ENCODE measurements at regions not wholly inside any gene's neighbourhood (a gene's known extent, or its start where the extent isn't known, plus 50 kb on each side); places are given as distances from the start of the nearest gene placed in this dataset.
A peak's percentile ranks its signal among the peaks of the same experiment; 100 is the strongest.

DNA sequence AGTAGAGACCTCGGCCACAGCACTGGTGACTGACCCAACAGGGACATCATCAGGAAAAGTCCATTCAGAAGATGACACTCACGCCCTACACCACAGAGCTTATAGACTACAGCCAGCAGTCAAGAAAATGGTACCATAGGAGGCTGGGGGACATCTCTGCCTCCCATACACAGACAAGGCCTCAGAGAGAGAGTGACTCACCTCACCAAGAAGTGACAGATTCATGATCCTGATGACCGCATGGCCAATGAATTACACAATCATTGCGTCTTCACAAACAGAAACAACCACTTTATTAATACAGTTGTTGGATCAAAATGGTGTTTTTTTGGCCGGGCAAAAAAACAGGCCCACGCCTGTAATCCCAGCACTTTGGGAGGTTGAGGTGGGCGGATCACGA, 260.8 kb upstream of the TSHZ3 start:
- no peak for DNase-seq

DNA sequence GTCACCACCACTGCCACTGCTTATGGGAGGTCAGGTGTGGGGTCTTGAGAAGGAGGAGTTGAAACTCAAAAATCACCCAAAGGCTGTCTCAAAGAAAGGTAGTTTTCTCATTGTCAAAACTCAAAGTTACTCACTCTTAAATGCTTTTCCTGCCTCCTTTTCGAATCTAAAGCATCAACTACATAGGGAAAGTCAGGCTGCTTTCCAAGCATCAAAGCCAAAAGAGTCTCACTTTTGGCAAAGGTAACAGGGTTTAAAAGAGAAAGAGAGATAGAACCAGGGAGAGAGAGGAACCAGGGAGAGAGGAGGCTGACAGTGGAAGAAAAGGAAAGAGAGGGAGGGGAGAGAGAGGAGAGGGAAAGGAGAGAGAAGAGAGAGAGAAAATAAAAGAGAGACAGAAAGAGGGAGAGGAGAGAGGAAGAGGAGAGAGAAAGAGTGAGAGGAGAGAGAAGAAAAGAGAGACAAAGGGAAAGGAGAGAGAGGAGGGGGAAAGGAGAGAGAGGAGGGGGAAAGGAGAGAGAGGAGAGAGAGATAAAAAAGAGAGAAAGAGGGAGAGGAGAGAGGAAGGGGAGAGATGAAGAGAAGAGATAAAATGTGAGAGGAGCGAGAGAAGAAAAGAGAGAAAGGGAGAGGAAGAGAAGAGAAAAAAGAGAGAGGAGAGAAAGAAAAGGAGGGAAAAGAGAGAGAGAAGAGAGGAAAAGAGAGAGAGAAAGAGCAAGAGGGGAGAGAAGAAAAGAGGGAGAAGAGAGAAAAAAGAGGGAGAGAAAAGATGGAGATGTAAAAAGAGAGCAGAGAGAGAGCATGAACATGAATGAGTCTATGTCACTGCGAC, 262.0 kb upstream of the TSHZ3 start:
- peak; percentile 29 for DNase-seq

DNA sequence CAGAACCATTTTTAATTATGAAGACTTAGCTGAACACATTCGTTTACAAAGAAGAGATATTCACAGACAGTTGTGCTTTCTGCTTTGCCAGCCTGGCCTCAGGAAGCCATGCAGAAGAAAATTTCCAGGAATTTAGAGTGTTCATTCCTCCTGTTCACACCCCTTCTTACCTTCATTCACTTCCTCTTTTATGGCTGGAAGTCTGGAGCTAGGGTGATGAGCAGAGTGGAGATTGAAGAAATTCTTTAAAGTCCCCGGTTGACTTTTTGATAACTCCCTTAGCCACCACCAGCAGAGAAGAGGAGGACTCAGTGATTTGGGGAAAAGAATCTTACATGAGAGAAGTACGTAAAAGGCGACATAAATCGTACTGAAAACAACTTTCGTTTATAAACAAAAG, 263.6 kb upstream of the TSHZ3 start:
- no peak for DNase-seq

DNA sequence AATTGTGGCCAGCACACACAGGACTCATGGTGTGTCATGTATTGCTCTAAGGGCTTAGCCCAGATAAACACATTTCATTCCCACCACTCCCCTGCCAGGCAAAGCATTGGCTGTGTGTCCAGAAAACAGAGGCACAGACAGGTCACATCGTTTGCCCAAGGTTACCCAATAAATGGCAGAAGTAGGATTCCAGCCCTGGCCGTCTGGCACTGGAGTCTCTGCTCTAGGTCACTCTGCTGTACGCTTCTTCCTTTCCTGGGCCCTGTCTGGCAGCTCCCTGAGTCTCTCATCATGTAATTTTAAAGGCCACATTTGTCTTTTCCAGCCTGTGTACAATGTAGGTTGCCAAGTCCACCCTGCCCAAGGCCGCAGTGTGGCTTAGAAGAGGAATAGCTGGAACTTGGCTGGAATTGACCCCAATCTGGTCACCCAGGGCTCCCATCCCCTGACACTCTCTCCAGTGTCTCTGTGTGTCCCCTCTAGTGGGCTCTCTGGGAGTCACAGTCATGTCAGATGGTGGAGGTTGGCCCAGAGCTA, 264.5 kb upstream of the TSHZ3 start:
- no peak for DNase-seq

DNA sequence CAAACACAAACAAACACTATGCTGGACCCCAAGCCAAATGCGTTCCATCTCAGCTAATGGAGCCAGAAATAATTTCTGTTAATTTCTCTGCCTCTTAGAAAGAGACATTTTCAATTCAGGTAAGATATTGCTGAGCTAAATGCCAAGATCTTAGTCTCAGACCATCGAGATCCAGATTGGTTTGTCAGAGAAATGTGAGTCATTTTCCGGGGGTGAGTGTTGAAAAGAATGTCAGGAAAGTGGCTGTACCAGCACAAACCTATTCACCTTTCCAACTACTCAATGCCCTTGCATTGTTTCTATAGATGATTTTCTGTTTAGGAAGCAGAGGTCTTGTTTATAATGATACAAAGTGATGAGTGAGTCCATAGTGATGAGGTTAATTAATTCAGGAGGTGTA, 266.8 kb upstream of the TSHZ3 start:
- no peak for DNase-seq

DNA sequence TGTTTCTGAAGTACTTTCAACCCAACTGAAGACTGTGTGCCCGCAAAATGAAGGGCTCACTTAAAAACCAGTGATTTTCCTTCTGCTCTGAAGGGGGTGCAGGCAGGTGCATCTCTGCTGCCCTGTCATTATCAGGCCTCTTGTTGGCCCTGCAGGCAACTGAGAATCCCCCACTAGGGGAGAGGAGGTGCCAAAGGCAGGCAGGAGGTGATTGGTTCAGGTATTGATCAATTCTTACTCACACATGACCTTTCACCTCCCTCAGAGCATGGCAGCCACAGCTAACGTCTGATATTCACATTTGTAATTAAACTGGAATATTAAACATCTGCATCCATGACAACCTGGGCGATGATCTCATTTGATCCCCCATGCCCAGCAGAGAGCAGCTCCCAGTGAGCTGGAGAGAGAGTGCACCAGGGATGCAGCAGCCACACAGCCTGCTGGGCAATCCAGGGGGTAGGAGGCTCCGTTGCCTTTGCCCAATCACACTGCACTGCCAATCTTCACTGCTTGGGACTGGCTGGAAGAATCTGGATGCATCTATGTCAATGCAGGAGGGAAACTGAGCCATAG, 267.9 kb upstream of the TSHZ3 start:
- DNase-seq: no peak

DNA sequence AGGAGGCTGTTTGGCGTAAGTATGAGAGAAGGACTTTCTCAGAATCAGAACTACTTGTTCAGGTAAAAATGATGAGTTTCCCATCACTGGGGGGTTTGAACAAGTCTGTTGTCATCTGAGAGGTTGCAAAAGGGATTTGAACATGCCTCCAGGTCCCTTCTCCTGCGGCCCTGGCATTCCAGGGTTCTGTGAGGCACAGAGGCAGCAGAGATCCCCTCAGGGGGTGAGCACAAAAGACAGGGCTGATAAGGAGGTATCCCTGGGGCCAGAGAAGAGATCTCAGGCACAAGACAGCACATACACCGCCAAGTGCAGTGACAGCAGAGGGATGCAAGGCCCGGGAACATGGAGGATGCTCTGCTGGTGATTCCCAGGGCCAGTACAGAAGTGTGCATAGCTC, 275.8 kb upstream of the TSHZ3 start:
- no peak for DNase-seq

DNA sequence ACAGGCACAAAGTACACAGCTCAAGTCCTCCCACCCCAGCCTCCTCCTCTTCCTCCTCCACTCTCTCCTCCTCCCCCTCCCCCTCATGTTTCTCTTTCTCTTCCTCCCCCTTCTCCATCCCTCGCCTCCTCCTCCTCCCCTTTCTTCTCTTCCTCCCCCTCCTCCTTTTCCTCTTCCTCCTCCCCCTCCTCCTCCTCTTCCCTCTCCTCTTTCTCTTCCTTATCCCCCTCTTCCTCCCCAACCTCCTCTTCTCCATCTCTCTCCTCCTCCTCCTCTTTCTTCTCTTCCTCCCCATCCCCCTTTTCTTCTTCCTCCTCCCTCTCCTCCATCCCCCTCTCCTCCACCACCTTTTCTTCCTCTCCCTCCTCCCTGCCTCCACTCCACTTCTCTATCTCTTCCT, 276.3 kb upstream of the TSHZ3 start:
- DNase-seq: no peak

DNA sequence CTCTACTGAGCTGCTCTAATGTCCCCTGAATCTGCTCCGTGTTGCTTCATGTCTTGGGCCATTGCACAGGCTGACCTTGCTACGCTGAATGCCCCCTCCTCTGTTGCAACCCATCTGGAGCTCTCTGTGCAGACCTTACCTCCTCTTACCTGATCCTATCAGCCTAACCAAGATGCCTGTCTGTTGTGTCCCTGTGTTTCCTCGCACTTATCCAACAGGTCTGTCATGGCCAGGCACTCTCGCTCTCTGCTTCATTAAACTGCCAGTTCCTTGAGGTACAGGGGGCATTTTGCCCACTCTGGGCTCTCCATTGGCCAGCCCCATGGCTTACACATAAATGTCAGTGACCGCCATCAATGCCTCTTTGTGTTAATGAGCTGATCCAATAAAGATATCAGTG, 277.7 kb upstream of the TSHZ3 start:
- no peak for DNase-seq

DNA sequence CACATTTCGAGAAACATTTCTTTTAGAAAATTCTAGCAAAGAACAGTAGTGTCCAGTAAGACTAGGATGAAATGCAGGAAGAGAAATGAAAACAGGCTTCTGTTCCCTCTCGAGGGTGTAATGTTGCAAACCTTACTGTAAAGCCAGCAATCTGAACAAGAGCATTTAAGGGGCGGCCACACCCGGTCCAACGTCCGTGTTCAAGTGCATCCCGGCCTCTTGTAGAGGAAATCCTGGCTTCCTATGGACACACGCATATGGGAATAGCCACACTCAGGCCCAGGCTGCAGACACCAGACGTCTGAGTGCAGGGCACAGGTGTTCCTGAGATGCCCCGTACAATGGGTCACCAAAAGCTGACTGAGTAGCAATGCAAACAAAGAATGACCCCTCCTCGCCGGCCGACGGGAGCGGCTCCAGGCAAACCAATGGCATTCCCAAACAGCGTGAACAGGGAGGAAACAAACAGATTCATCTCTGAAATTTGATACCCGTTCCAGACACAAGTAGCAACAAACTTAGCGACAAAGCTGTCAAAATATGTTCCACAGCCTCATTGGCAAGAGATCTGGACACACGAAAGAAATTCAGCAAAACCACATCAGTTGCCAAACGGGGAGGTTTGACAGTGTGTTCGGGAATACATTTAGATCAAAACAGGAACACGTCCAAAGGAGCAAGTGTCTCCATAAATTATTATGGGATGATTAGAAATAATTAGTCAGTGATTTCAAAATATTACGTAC, 278.6 kb upstream of the TSHZ3 start:
- no peak for DNase-seq

DNA sequence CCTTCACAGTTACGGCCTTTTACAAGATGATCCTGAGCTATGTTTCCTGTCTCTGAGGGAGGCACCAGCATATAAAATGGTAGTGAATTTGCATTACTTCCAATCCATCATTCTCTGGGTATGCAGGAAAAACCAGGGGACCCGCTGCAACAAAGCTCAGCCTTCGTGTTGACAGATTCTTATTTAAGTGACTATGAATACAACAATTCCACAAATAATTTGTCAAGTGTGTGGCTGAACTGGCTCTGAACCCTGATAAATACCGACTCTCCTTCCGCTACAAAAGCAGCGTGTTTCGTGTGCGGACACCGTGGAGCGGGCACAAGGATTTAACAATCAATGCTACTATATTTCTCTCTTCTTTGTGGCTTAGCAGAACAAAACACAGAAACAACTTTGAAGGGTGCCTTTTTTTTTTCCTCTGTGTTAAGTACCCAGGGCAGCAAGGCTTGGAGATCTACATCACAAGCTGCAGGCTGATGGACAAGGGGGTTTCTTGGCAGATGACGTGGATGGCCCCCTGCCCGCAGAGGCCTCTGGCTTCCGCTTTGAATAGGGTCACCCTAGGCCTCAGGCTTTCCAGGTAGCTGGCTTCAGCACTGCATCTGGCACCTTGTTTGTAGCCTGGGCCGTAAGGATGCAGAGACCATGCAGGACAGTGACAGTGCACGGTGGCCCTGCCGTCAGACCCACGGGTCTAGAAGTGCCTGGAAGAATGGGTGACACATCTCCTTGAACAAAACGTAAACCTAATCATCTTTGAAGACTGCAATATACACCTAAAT, 280.5 kb upstream of the TSHZ3 start:
- no peak for DNase-seq

DNA sequence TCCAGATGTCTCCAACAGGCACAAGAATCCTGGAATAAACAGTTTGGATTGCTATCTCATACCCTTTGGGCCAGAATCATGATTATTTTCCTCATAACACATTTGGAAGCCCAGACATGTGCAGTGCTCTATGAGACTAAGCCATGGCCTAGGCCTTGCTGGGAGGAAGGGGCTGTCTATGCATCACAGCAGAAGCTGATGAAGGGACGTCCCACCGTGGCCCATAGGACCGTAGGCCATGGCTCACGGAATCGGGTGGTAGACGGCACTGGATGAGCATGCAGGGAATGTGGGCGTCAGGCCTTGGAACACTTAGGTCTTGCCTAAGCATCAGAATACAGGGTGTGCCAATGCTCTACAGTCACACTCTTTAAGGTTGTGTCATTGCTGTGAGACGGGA, 283.8 kb upstream of the TSHZ3 start:
- no peak for DNase-seq

DNA sequence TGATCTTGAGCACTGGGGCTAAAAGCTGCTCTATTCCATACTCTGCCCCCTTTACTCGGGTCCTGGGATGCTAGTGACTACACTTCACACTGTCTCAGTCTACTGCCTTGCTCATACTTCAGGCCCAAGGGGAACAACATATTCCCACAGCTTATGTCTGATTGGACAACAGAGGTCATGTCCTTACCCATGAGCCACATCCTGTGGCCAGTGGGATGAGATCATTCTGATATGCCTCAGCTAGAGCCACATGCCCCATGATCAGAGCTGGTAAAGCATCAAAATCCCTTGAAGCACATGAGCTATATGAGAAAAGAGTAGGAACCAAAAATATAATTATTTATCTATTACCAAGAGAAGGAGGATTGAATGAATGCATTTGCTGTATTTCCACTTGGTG, 290.1 kb upstream of the TSHZ3 start:
- DNase-seq: no peak

DNA sequence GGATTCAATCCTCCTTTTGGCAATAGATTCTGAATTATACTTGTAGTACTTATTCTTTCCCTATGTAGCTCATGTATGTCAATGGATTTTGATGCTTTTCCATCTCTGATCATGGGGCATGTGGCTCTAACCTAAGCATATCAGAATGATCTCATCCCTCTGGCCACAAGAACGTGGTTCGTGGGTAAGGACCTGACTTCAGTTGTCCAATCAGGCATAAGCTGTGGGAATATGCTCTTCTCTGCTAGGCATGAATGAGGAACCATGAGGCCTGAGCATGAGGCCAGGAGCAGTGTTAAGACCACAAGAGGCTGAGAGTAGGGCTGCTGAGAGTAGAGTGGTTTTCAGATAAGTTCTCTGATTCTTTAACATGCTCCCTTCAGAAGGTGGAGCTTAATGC, 292.4 kb upstream of the TSHZ3 start:
- no peak for DNase-seq

DNA sequence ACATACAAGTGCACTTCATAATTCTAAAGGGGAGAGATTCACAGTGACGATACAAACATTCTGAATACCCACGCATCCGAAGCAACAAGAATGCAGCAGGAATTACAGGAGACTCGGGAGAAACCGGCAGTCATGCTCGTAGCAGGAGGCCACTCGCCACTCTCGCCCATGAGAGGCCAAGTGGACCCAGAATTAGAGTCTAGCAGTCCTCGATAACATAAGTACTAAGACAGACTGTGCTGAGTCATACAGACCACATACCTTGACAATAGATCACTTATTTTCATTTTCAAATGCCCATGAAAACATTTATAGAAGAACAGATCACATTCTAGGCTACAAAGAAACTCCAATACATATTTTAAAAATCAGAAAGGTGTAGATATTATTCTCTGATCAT, 299.1 kb upstream of the TSHZ3 start:
- DNase-seq: no peak

DNA sequence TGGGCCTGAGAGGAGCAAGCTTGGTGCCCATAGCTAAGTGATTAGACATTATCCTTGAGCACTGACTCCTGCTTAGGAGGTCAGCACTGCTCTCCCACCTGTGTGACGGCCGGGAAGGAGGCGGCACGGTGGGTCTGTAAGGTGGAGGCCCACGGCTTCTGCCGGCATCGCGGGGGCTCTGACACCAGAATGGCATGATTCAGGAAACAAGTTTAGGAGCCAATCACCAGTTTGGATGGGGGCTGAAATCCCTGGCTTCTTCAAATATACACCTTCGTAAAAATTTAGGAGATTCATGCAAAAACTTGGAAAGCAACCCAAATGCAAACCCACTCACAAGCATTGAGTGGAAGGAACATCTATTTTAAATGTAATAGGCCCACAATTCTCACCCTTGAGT, 307.3 kb upstream of the TSHZ3 start:
- DNase-seq: no peak

DNA sequence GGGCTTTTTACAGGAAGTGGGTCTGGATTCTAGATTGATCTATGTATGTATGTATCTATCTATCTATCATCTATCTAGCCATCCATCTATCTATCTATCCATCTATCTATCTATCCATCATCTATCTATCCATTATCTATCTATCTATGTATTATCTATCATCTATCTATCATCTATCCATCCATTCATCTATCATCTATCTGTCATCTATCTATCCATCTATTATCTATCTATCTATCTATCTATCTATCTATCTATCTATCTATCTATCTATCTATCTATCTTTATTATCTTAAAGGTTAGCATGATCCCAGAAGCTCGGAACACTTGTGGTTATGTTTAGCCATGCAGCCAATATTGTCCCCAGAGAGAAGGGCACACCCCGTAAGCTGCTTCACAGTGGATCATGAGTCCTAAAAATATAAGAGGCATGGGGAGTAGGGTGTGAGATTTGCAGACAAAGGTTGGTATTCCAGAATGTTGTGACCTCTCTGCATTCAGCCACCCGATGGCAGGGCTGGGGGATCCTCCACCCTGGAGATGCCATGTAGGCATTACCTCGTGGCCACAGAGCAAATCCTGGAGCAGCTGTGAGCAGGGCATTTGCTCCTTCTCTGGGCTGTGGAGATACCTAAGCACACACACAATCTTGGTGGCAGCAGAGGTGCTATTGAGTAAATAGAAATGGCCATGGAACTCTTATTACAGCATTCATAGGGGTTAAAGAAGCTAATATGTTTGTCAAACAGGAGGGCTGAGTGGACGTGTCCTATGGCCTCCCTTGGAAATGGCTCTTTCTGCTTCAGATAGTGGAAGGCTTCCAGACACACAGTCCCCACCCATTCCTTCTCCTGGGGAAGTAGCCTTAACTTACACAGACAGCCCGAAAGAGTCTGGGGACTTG, 310.0 kb upstream of the TSHZ3 start:
- DNase-seq: no peak

DNA sequence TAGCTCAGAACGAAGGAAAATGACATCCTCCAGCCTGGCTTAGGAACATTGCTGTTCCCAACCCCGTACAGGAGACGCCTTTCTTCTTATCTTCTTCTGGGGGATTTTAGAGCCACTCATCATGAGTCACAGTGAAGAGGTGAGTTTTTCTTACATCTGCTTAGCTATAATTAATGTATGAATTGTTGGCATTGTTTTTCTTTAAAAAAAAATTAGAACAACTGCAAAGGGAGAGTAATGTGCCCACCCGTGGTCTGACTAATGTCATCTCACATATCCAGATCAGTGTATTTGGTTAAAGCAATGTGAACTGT, 310.6 kb upstream of the TSHZ3 start:
- no peak for DNase-seq

DNA sequence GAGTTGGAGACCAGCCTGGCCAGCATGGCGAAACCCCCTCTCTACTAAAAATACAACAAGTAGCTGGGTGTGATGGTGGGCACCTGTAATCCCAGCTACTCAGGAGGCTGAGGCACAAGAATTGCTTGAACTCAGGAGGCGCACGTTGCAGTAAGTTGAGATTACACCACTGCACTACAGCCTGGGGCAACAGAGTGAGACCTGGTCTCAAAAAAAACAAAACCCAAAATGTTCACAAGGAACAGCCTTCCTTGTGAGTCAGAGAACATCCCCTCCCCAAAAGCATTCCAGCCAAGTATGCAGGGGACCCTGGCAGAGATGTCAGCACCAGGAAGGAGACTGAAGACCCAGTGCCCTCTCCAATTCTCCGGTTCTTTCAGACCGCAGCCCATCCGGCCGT, 314.9 kb upstream of the TSHZ3 start:
- DNase-seq: no peak

DNA sequence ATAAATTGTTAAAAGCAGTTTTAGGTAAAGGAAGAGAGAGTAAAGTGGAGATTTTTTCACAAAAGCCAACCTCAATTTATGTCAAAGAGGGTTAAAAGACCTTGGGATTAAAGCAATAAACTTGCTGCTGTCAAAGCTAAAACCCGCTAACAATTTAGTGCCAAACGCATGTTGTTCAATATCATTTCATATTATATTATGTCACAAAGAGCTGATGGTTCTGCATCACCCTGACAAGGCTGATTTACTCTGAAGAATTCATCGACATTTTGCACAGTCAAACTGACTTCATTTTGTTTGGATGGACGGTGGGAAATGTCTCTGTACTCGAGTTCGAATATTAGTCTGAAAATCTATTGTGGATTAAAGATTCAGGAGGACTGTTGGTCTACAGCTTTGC, 315.8 kb upstream of the TSHZ3 start:
- no peak for DNase-seq

DNA sequence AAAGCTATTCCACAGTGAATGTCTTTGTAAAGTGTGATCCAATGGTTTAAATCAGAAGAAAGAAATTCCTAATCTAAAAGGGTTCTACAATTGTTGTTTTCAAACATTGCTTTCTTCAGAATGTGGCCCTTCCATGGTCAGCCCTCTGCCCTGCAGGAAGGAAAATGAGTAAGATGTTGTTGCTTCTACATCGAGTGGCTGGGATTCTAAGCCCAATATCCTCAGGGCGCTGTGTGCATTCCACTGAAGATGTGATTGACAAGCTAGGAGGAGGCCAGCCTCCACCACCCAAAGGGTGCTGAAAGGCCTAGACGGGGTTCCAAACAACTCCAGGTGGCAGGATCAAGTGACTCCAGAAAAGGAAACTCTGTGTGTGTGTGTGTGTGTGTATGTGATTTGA, 316.9 kb upstream of the TSHZ3 start:
- no peak for DNase-seq

DNA sequence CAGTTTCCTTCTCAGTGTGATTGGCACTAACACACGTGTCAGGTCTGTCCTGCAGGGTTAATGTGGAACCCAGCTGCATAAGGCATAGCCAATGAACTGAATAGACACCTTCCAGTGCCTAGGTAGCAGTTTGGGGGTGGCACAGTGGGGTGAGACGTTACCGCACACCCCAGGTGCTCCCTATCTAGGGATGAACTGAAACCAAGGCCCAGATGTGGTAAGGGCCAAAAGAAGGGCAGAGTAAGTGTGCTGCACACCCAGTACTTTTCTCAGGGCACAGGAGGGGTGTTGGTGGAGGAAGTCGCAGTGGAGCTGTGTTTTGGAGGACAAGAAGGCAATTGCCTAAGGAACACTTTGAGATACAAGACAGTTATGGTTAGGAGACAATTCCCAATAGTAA, 317.9 kb upstream of the TSHZ3 start:
- DNase-seq: no peak
